Lower lobe of right lung (tissue), 2 donors: ENCODE measurements at regions not wholly inside any gene's neighbourhood (a gene's known extent, or its start where the extent isn't known, plus 50 kb on each side); places are given as distances from the start of the nearest gene placed in this dataset.

Experiments
- ATAC-seq, 2 donors: fragments of 200-7000 bp; cut with Tn5 transposase; one replicate each; pipeline ENCODE4 v1.9.1; 2020 to 2022; ENCODE audit warnings: mild to moderate bottlenecking in 2 of 2, moderate library complexity in 2 of 2
- DNase-seq: peaks from one replicate; pipeline ENCODE4 v3.0.0-alpha.2; 2020
- H3K27ac ChIP-seq: fragments of 200-600 bp; one replicate; pipeline ENCODE4 v1.8.0; 2022
- H3K27me3 ChIP-seq: fragments of 200-600 bp; one replicate; pipeline ENCODE4 v1.8.0; 2022; ENCODE audit warnings: low read depth
- H3K36me3 ChIP-seq: fragments of 200-600 bp; one replicate; pipeline ENCODE4 v1.8.0; 2022; ENCODE audit warnings: mild to moderate bottlenecking
- H3K4me1 ChIP-seq: fragments of 200-600 bp; one replicate; pipeline ENCODE4 v1.8.0; 2022
- H3K4me3 ChIP-seq: fragments of 200-600 bp; one replicate; pipeline ENCODE4 v1.8.0; 2022; ENCODE audit warnings: mild to moderate bottlenecking
- H3K9me3 ChIP-seq: fragments of 200-600 bp; one replicate; pipeline ENCODE4 v1.8.0; 2022
- CTCF ChIP-seq: fragments of 200-600 bp; IDR thresholded peaks from one replicate; pipeline ENCODE4 v1.8.0; 2022; ENCODE audit warnings: antibody characterized with exemption, mild to moderate bottlenecking
- intact Hi-C: fragments of 100-400 bp; cut with DNase I; formaldehyde crosslinking; loops from one replicate; pipeline ENCODE4 v1.11.0; 2022
- donor health status: DM: no; HTN: yes; CAD: no; lungs with severe emphysema.

- Histone ChIP-seq H3K36me3 (no peaks in the 10 kb centered on the region), H3K27me3 (no peaks in the 10 kb centered on the region), H3K27ac (no peak overlapping the region), H3K4me3 (no peak overlapping the region), H3K4me1 (no peaks in the 10 kb centered on the region), H3K9me3 (peaks cover 52% of the 10 kb centered on the region)
- DNase-seq (no peak), ATAC-seq (no peak)
- intact Hi-C loops, result no loop called here
- no peak for TF ChIP-seq CTCF
Measured at GRCh38 chr1:125080077-125080476, 3895.3 kb downstream of the SRGAP2C start.

- no peak for TF ChIP-seq CTCF
- ATAC-seq (no peak), DNase-seq (no peak)
- Histone ChIP-seq H3K4me1 (no peaks in the 10 kb centered on the region), H3K4me3 (no peak overlapping the region), H3K9me3 (peaks cover 34% of the 10 kb centered on the region), H3K27me3 (peaks cover 4% of the 10 kb centered on the region), H3K36me3 (no peaks in the 10 kb centered on the region), H3K27ac (no peak overlapping the region)
- intact Hi-C loops, result no loop called here
Measured at GRCh38 chr1:125085720-125086591, 3901.2 kb downstream of the SRGAP2C start.

- Histone ChIP-seq H3K36me3 (no peaks in the 10 kb centered on the region), H3K9me3 (peaks cover 29% of the 10 kb centered on the region), H3K4me1 (no peaks in the 10 kb centered on the region), H3K27me3 (peaks cover 4% of the 10 kb centered on the region), H3K27ac (no peak overlapping the region), H3K4me3 (no peak overlapping the region)
- intact Hi-C loops, result no loop called here
- ATAC-seq (no peak), DNase-seq (no peak)
- no peak for TF ChIP-seq CTCF
Measured at GRCh38 chr1:125086611-125087010, 3901.8 kb downstream of the SRGAP2C start.

GRCh38 chr1:125087247-125087646 lies 3902.5 kb downstream of the SRGAP2C start:
- no peak for ATAC-seq
- H3K36me3 ChIP-seq, result no peaks in the 10 kb centered on the region
- no peak overlapping the region for H3K27ac ChIP-seq
- H3K4me1 ChIP-seq, result no peaks in the 10 kb centered on the region
- peaks cover 23% of the 10 kb centered on the region for H3K9me3 ChIP-seq
- H3K27me3 ChIP-seq, result peaks cover 4% of the 10 kb centered on the region
- no peak overlapping the region for H3K4me3 ChIP-seq
- no peak for TF ChIP-seq CTCF
- no peak for DNase-seq
- intact Hi-C loops, result no loop called here

- DNase-seq, result no peak
- no peaks in the 10 kb centered on the region for H3K36me3 ChIP-seq
- H3K27me3 ChIP-seq, result peaks cover 4% of the 10 kb centered on the region
- no peak for TF ChIP-seq CTCF
- H3K4me1 ChIP-seq, result no peaks in the 10 kb centered on the region
- H3K27ac ChIP-seq, result no peak overlapping the region
- ATAC-seq, result no peak
- no peak overlapping the region for H3K4me3 ChIP-seq
- peaks cover 19% of the 10 kb centered on the region for H3K9me3 ChIP-seq
- intact Hi-C loops, result no loop called here
Measured at GRCh38 chr1:125087691-125088090, 3902.9 kb downstream of the SRGAP2C start.
